PC-9 (cell line): ENCODE measurements at regions not wholly inside any gene's neighbourhood (a gene's known extent, or its start where the extent isn't known, plus 50 kb on each side); places are given as distances from the start of the nearest gene placed in this dataset.

Experiments used
- BruUV-seq: library from RNA; stranded (reverse); fragments of 400-500 nt; replicated peaks from 2 replicates; lab custom pipeline; 2021; lab: Mats Ljungman, UMichigan
- CTCF ChIA-PET: fragments of 300-600 bp; sonication (Branson Sonifier 250); formaldehyde crosslinking; loops from one replicate; lab custom pipeline; 2022; ENCODE audit warnings: antibody characterized with exemption; lab: Charles Lee
- POLR2A ChIA-PET: fragments of 300-600 bp; sonication (Branson Sonifier 250); formaldehyde crosslinking; loops from one replicate; lab custom pipeline; 2022; ENCODE audit warnings: antibody characterized with exemption; ENCODE audit not compliant: unreplicated experiment; lab: Charles Lee
- DNase-seq, 2 experiments: peaks; one replicate each; pipeline versions ENCODE4 v3.0.0 to v3.0.0-alpha.2; 2015 to 2022; ENCODE audit warnings: mixed read lengths in 1 of 2
- H2AFZ ChIP-seq: fragments of 200-600 bp; sonication (generic); 2 replicates; pipeline ENCODE4 v1.8.1; 2017; ENCODE audit warnings: antibody characterized with exemption
- H3F3A ChIP-seq: fragments of 200-600 bp; sonication (generic); 2 replicates; pipeline ENCODE4 v1.8.1; 2017; ENCODE audit warnings: antibody characterized with exemption, mild to moderate bottlenecking, low read depth; ENCODE audit not compliant: insufficient read depth
- H3K27ac ChIP-seq: fragments of 200-600 bp; sonication (generic); 2 replicates; pipeline ENCODE4 v1.6.1; 2016; ENCODE audit warnings: mixed run types
- H3K27me3 ChIP-seq: fragments of 200-600 bp; sonication (generic); 2 replicates; pipeline ENCODE4 v1.6.1; 2016; ENCODE audit warnings: low read depth, mixed run types; ENCODE audit not compliant: insufficient read depth
- H3K36me3 ChIP-seq: fragments of 200-600 bp; sonication (generic); 2 replicates; pipeline ENCODE4 v1.6.1; 2016; ENCODE audit warnings: low read depth, mixed run types
- H3K4me1 ChIP-seq: fragments of 200-600 bp; sonication (generic); replicated peaks from 2 replicates; pipeline ENCODE4 v1.6.1; 2016; ENCODE audit warnings: mixed run types; ENCODE audit not compliant: insufficient read depth
- H3K4me2 ChIP-seq: fragments of 200-600 bp; sonication (generic); 2 replicates; pipeline ENCODE4 v1.6.1; 2017; ENCODE audit warnings: mixed run types
- H3K4me3 ChIP-seq: fragments of 200-600 bp; sonication (generic); 2 replicates; pipeline ENCODE4 v1.6.1; 2016; ENCODE audit warnings: mixed run types
- H3K79me2 ChIP-seq: fragments of 200-600 bp; sonication (generic); 2 replicates; pipeline ENCODE4 v1.6.1; 2017; ENCODE audit warnings: low read depth, mixed run types
- H3K9me2 ChIP-seq: fragments of 200-600 bp; sonication (generic); 2 replicates; pipeline ENCODE4 v1.8.1; 2017; ENCODE audit warnings: mild to moderate bottlenecking; ENCODE audit not compliant: insufficient read depth
- H3K9me3 ChIP-seq: fragments of 200-600 bp; sonication (generic); 2 replicates; pipeline ENCODE4 v1.8.1; 2016; ENCODE audit warnings: low read depth; ENCODE audit not compliant: insufficient read depth
- H4K20me1 ChIP-seq: fragments of 200-600 bp; sonication (generic); 2 replicates; pipeline ENCODE4 v1.8.1; 2017; ENCODE audit not compliant: insufficient read depth
- EZH2 ChIP-seq: fragments of 200-600 bp; sonication (generic); IDR thresholded peaks from 2 replicates; pipeline ENCODE4 v1.8.0; 2017; ENCODE audit warnings: antibody characterized with exemption, low read depth
- intact Hi-C: fragments of 100-400 bp; cut with micrococcal nuclease; formaldehyde crosslinking; loops from one replicate; pipeline ENCODE4 v1.10.0; 2022; ENCODE audit not compliant: unreplicated experiment
- TF ChIP-seq, protein P1 (sequence below): fragments of 200-600 bp; sonication (generic); conservative IDR thresholded peaks from 2 replicates; pipeline ENCODE4 v1.6.1; 2017; ENCODE audit warnings: mixed run types, antibody characterized with exemption, mild to moderate bottlenecking, moderate library complexity

DNA sequence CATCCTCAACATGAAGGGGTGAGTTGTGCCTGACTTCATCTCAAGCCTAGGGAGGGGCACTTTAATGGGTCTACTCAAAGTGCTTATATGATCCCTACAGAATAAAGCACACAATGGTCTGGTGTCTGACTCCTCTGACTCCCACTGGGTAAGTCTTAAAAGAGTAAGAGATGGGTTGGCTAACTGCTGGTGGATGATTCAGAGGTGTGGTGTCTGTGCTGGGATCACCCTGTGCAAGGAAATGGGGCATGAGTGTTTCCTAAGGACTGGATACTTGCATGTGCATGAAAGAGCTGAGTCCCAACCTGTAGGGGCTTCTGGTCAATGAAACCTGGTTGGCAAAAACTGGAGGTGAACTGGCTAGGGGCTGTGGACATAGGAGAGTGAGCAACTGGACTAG, 158.8 kb downstream of the IL20RB start:
- Histone ChIP-seq H3K79me2 (no peaks in the 10 kb centered on the region), H2AFZ (no peak overlapping the region), H4K20me1 (no peaks in the 10 kb centered on the region), H3K9me2 (no peaks in the 10 kb centered on the region), H3K4me2 (no peak overlapping the region), H3K9me3 (no peaks in the 10 kb centered on the region), H3F3A (no peaks in the 10 kb centered on the region), H3K27ac (no peak overlapping the region), H3K36me3 (no peaks in the 10 kb centered on the region), H3K27me3 (no peaks in the 10 kb centered on the region), H3K4me3 (no peak overlapping the region), H3K4me1 (no peaks in the 10 kb centered on the region)
- TF ChIP-seq, protein P1, sequence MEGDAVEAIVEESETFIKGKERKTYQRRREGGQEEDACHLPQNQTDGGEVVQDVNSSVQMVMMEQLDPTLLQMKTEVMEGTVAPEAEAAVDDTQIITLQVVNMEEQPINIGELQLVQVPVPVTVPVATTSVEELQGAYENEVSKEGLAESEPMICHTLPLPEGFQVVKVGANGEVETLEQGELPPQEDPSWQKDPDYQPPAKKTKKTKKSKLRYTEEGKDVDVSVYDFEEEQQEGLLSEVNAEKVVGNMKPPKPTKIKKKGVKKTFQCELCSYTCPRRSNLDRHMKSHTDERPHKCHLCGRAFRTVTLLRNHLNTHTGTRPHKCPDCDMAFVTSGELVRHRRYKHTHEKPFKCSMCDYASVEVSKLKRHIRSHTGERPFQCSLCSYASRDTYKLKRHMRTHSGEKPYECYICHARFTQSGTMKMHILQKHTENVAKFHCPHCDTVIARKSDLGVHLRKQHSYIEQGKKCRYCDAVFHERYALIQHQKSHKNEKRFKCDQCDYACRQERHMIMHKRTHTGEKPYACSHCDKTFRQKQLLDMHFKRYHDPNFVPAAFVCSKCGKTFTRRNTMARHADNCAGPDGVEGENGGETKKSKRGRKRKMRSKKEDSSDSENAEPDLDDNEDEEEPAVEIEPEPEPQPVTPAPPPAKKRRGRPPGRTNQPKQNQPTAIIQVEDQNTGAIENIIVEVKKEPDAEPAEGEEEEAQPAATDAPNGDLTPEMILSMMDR, result no peak
- TF ChIP-seq EZH2, result no peak
- no TSS peak for BruUV-seq
- intact Hi-C loops, result no loop called here
- CTCF ChIA-PET, result no interaction called here
- DNase-seq, result no peak
- POLR2A ChIA-PET, result no interaction called here

GRCh38 chr3:137121704-137122314, 164.0 kb downstream of the IL20RB start:
- Histone ChIP-seq H3K79me2 (no peaks in the 10 kb centered on the region), H3F3A (no peaks in the 10 kb centered on the region), H3K27me3 (no peaks in the 10 kb centered on the region; the same call in 1 of the 2 replicates), H2AFZ (no peak overlapping the region), H3K4me3 (no peak overlapping the region), H3K27ac (no peak overlapping the region), H3K4me1 (no peaks in the 10 kb centered on the region), H3K36me3 (no peaks in the 10 kb centered on the region), H3K4me2 (no peak overlapping the region), H3K9me2 (no peaks in the 10 kb centered on the region), H3K9me3 (no peaks in the 10 kb centered on the region; the same call in 1 of the 2 replicates), H4K20me1 (no peaks in the 10 kb centered on the region)
- POLR2A ChIA-PET, result no interaction called here
- TF ChIP-seq, protein P1, result peak; percentile 69
- TF ChIP-seq EZH2, result no peak
- CTCF ChIA-PET, result interaction anchor here (0.6 kb wide), 1 partner anchor 10 kb away, joined by 4 read pairs; no protein-coding TSS in a partner anchor
- peak in 1 of 2 experiments; percentile 13 for DNase-seq
- intact Hi-C loops, result no loop called here
- BruUV-seq, result no TSS peak

DNA sequence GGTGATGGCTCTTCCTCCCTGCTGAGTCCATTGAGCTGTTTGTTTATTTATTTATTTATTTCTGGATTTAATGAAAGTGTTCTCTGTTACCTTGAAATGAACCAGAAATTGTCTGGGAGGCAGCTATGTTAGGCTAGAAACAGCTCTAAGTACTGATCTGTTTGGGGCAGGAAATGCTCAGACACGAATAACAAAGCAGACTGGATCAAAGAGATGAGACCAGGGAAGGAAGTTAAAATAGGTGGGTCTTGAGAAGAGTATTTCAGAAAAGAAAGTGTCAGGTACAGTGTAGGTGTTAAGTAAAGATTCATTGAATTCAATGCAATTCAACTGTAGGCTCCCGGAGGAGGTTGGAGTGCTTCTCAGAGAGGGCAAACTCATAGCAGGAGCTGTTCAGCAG, 173.3 kb downstream of the IL20RB start:
- TF ChIP-seq, protein P1, result no peak
- TF ChIP-seq EZH2, result no peak
- no peaks in the 10 kb centered on the region for H3F3A ChIP-seq
- H3K79me2 ChIP-seq, result no peaks in the 10 kb centered on the region
- H4K20me1 ChIP-seq, result no peaks in the 10 kb centered on the region
- no peaks in the 10 kb centered on the region; the same call in 1 of the 2 replicates for H3K9me2 ChIP-seq
- H3K36me3 ChIP-seq, result no peaks in the 10 kb centered on the region
- DNase-seq, result no peak
- no peaks in the 10 kb centered on the region for H3K9me3 ChIP-seq
- ChIA-PET POLR2A (no interaction called here), CTCF (no interaction called here)
- intact Hi-C loops, result no loop called here
- H3K27me3 ChIP-seq, result peaks cover 11% of the 10 kb centered on the region; the same call in 1 of the 2 replicates
- H3K4me1 ChIP-seq, result no peaks in the 10 kb centered on the region
- no peak overlapping the region for H3K4me3 ChIP-seq
- H3K27ac ChIP-seq, result no peak overlapping the region
- BruUV-seq, result no TSS peak
- no peak overlapping the region for H3K4me2 ChIP-seq
- no peak overlapping the region for H2AFZ ChIP-seq
